ENCODE measurements at regions not wholly inside any gene's neighbourhood (a gene's known extent, or its start where the extent isn't known, plus 50 kb on each side); places are given as distances from the start of the nearest gene placed in this dataset.

- DNase-seq = no peak
Measured at GRCh38 chr4:187251896-187252295, 528.2 kb upstream of the FAT1 start.

DNA sequence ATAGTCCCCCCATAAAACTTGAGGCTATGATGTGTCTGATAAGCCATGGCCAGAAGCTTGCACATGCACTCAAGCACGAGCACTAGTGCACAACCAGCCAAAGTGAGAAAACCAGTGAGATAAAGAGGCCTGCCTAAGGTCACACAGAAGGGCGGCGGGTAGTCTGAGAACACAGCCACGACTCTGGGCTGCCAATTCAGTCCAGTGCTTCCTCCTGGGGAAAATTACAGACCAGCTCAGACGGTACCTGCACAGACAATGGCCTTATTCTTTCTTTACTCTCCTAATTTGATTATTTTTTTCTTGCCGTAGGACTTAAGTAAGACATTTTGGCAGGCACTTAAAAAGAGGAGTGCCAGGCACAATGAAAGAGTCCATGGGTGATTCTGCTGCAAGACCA is 533.2 kb upstream of the FAT1 start:
- no peak for DNase-seq

DNA sequence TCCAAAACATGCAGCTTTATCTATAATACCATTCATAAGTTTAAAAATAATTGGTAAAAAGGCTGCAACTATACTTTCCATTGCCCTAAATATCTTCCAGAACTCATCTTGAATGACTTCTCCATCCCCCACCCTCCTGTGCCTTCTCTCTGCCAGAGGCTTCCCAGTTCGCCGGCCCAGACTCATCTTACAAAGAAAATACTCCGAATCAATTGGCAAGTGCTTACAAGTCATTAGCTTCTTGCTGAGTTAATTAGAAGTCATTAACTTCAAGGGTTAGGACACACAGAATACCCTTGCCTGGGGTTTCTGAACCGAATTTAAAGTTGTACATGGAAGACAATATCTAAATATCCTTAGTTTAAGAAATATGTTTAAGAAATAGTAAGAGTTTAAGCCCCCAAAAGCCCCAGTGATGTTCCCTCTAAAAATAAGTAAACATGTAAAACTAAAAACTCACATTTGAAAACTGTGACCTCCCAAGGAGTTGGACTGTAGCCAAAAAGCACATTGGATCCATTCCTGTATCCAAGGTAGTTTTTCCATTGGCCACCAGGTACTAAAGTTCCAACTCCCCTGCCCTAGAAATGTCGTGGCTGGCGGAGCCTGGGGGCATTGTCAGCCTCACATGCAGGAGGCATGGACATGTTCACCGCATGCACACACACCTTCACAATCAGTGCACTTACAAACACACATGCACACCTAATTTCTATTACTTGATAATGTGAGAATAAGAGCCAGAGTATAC is 535.2 kb upstream of the FAT1 start:
- no peak for DNase-seq

- DNase-seq = no peak
Measured at GRCh38 chr4:187268940-187269339, 545.3 kb upstream of the FAT1 start.

GRCh38 chr4:187270154-187270553 is 546.5 kb upstream of the FAT1 start:
- no peak for DNase-seq

DNA sequence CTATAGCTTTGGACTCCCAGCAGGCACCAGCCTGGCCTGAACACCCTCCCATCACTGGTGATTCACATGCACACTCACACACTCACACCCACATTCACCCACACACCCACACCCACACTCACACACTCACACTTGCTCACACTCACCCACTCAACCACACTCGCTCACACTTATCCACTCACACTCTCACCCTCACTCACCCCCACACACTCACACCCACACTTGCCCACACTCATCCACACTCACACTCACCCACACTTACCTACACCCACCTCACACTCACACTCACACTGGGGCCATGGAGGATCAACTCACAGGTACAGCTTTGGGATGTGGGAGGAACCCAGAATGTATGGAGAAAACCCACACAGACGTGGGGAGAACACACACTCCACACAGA is 548.2 kb upstream of the FAT1 start:
- no peak for DNase-seq

- DNase-seq = no peak
Measured at GRCh38 chr4:187274153-187274552, 550.5 kb upstream of the FAT1 start.

- DNase-seq = no peak
Measured at GRCh38 chr4:187276736-187277408, 553.2 kb upstream of the FAT1 start.

DNA sequence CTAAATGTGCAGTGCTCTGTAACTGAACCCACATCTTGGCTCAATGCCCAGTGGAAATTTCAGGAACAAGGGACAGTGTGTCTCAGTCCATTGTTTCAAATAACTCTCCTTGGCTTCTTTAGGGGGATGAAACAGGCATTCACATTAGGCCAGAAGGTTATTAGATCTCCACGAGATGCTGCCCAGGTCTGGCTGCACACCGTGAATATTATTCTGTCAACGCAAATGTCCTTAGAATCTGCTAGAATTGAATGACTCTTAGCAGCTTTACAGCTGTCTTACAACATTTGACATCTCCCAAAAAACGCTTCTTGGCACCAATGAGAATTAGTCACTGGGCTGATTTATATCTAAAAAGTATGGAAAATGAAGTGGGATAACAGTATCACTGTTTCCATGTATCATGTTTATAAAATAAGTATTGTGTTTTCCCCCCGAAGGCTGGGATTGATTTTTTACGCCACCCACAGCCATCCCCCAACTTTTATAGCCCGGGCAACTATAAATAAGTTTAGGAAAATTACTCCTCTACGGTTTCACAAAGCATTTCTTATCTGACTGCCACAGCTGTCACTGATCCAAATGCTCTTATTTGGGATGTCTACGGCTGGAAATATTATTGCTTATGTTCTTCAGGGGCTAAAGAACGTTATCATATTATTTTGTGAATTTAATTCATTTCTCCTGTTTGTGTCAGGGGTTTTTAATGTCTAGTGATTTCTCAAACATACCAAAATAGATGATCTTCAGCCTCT is 559.7 kb upstream of the FAT1 start:
- DNase-seq = no peak

DNA sequence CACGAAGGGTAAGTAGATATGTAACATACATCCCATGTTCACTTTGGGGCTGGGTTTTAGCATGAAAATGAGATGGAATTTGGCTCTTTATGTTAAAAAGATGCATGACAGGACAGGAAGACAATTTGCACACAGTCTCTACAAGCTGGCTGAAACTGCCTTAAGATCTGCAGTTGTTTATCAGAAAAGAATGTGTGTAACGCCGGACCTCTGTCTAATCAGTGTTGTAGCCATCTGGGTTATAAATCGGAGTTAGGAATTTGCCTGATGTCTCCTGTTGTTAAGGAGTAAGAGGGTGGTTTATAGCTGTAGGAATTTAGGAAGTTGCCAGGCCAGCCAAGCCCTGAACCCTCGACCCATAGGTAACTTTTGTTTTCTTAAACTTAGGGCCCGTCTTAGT is 562.9 kb upstream of the FAT1 start:
- no peak for DNase-seq

DNA sequence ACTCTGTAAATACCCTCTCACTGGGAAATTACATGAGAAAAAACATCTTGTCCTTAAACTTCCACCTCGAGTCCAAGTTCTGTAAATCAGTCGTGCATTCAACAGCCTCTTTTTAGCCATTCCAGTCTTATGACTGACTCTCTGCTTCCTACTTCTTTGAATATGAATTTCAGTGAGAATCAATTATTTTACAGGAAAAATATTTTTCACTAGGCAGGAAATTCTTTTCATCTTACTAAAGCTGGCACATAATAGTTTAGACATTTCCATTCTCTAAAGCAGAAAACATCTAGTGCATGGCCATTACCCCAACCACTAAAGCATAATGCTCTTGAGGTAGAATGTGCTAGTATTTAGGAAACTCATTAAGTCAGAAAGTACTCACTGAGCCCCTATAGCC is 565.7 kb upstream of the FAT1 start:
- no peak for DNase-seq

- no peak for DNase-seq
Measured at GRCh38 chr4:187294861-187295260, 571.2 kb upstream of the FAT1 start.

DNA sequence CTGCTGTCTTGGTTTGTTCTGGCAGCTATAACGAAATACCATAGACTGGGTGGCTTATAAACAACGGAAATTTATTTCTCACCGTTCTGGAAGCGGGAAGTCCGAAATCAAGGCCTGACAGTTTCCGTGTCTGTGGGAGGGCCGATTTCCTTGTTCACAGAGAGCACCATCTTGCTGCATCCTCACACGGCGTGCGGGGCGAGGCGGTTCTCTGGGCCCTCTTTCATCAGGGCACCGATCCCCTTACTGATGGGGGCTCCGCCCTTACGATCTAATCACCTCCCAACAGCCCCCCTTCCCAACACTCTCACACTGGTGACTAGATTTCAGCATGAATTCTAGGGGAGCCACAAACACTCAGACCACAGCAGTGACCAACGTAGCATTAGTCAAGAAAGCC is 578.3 kb upstream of the FAT1 start:
- DNase-seq = no peak

DNA sequence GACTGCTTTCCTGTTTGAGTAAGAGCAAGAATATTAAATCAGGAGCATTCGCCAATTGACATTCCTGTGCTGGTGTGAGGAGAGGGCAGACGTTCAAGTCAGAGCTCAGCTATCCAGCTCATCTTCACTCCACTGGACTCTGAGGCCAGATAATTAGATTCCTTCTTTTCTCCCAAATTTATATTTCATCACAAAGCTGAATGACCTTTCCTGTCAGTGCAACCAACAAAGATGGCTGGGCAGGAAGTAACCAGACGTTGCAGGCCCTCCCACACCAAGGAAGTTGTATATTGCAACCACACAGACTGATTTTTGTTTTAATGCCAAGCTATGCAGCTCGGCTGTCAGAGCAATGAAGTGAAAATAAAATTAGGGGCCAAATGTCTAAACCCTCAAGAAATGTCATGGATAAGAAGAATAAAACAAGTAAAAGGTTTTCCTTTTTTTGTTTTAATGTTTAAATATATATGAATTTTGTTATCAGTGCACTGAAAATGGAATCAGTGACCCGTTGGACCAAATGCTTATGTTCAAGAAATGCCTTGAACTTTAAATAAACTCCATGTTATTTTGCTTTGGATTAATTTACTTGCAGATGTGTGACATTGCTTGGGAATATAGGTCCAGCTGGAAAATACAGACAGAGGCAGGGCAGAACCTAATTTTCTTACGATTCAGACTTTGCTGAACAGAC is 578.9 kb upstream of the FAT1 start:
- peak; percentile 40 for DNase-seq

DNA sequence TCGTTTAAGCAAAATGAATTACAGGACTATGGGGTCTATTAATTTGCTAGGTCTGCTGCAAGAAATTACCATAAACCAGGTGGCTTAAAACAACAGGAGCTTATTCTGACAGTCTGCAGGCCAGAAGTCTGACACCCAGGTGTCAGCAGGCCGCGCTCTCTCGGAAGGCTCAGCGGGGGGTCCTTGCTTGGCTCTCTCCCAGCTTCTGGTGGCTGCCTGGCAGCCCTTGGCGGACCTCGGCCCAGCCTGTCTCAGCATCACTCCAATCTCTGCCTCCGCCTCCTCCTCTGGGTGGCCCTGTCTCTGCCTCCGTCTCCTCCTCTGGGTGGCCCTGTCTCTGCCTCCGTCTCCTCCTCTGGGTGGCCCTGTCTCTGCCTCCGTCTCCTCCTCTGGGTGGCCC is 580.5 kb upstream of the FAT1 start:
- DNase-seq = peak; percentile 25

- DNase-seq = no peak
Measured at GRCh38 chr4:187307131-187307530, 583.5 kb upstream of the FAT1 start.

GRCh38 chr4:187309456-187309855 is 585.8 kb upstream of the FAT1 start:
- DNase-seq = no peak

GRCh38 chr4:187312299-187312698 is 588.6 kb upstream of the FAT1 start:
- DNase-seq = no peak

GRCh38 chr4:187317799-187318198 is 594.1 kb upstream of the FAT1 start:
- DNase-seq = no peak

DNA sequence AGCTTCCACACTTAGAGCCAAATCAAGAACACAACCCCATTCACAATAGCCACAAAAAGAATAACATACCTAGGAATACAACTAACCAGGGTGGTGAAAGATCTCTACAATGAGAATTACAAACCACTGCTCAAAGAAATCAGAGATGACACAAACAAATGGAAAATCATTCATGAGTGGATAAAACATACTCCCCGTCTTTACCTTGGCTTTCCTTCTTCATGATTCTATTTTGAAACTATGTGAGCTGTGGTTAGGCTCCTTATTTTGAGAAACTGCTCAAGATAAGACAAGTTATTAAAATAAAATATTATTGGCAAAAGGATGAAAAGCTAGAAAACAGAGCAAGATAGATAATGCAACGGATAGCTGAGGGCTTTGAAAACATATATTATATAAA is 598.1 kb upstream of the FAT1 start:
- DNase-seq = no peak

- no peak for DNase-seq
Measured at GRCh38 chr4:187332141-187332540, 608.5 kb upstream of the FAT1 start.

DNA sequence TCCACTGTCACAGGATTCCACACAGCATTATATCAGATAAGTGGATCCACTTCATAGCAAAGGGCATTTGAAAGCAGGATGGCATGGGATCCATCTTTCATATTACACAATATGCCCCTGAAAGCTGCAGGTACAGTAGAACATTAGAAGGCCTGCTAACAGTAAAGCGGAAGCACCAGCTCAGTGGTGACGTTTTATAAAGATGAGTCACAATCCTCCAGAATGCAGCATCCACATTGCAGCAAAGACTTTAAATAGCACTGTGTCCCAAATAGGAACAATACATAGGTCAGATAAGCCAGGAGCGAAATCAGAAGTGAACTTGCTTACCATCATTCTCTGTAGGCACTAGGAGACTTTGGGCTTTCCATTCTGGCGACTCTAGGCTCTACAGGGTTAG is 609.5 kb upstream of the FAT1 start:
- DNase-seq = no peak

- no peak for DNase-seq
Measured at GRCh38 chr4:187335339-187335738, 611.7 kb upstream of the FAT1 start.
